Activated CD4-positive, alpha-beta T cell treated with anti-CD3 and anti-CD28 coated beads for 48 hours (primary cell): ENCODE measurements at regions not wholly inside any gene's neighbourhood (a gene's known extent, or its start where the extent isn't known, plus 50 kb on each side); places are given as distances from the start of the nearest gene placed in this dataset.

Experiments
- DNase-seq: peaks from one replicate; pipeline ENCODE4 v3.0.0-alpha.2; 2020

GRCh38 chr17:77435272-77436057 is 294.7 kb downstream of the SEC14L1 start:
- DNase-seq, result no peak

- no peak for DNase-seq
Observed at GRCh38 chr17:77436058-77436442, 295.3 kb downstream of the SEC14L1 start.

- DNase-seq, result no peak
Observed at GRCh38 chr17:77436481-77436880, 295.7 kb downstream of the SEC14L1 start.

- DNase-seq, result no peak
Observed at GRCh38 chr17:77437017-77437416, 296.2 kb downstream of the SEC14L1 start.

- no peak for DNase-seq
Observed at GRCh38 chr17:77437747-77438146, 297.0 kb downstream of the SEC14L1 start.

GRCh38 chr17:77438241-77439188 is 297.7 kb downstream of the SEC14L1 start:
- DNase-seq, result no peak

- no peak for DNase-seq
Observed at GRCh38 chr17:77439189-77440018, 298.6 kb downstream of the SEC14L1 start.

GRCh38 chr17:77440560-77440981 is 299.8 kb downstream of the SEC14L1 start:
- DNase-seq, result no peak

- DNase-seq, result peak; percentile 78
Observed at GRCh38 chr17:77441130-77441920, 300.6 kb downstream of the SEC14L1 start.

- DNase-seq, result peak; percentile 81
Observed at GRCh38 chr17:77441940-77442339, 301.2 kb downstream of the SEC14L1 start.

- no peak for DNase-seq
Observed at GRCh38 chr17:77442976-77443747, 302.4 kb downstream of the SEC14L1 start.

GRCh38 chr17:77443748-77444260 is 303.0 kb downstream of the SEC14L1 start:
- no peak for DNase-seq

- no peak for DNase-seq
Observed at GRCh38 chr17:77444628-77444983, 303.8 kb downstream of the SEC14L1 start.

- DNase-seq, result peak; percentile 86
Observed at GRCh38 chr17:77444984-77445759, 304.4 kb downstream of the SEC14L1 start.

GRCh38 chr17:77445760-77446532 is 305.2 kb downstream of the SEC14L1 start:
- peak; percentile 74 for DNase-seq

GRCh38 chr17:77446940-77447634 is 306.3 kb downstream of the SEC14L1 start:
- DNase-seq, result no peak

- DNase-seq, result no peak
Observed at GRCh38 chr17:77449373-77449907, 308.7 kb downstream of the SEC14L1 start.
